HEK293T (cell line): ENCODE measurements at regions not wholly inside any gene's neighbourhood (a gene's known extent, or its start where the extent isn't known, plus 50 kb on each side); places are given as distances from the start of the nearest gene placed in this dataset.

Source experiments
- ARNT ChIP-seq: fragments of 450-650 bp; IDR thresholded peaks from 2 replicates; pipeline ENCODE4 v1.6.1; 2017; ENCODE audit warnings: mild to moderate bottlenecking
- BHLHE40 ChIP-seq: fragments of 450-650 bp; IDR thresholded peaks from 2 replicates; pipeline ENCODE4 v1.6.1; 2016; ENCODE audit warnings: mild to moderate bottlenecking, moderate library complexity, borderline replicate concordance
- ELF4 ChIP-seq: fragments of 450-650 bp; IDR thresholded peaks from 2 replicates; pipeline ENCODE4 v1.6.1; 2017; ENCODE audit warnings: antibody characterized with exemption
- FOXA1 ChIP-seq: fragments of 450-650 bp; IDR thresholded peaks from 2 replicates; pipeline ENCODE4 v1.6.1; 2016; ENCODE audit warnings: mild to moderate bottlenecking
- FOXK2 ChIP-seq: fragments of 450-650 bp; IDR thresholded peaks from 2 replicates; pipeline ENCODE4 v1.6.1; 2016; ENCODE audit warnings: mild to moderate bottlenecking
- FOXM1 ChIP-seq: fragments of 450-650 bp; IDR thresholded peaks from 2 replicates; pipeline ENCODE4 v1.6.1; 2017; ENCODE audit warnings: mild to moderate bottlenecking, borderline replicate concordance
- L3MBTL2 ChIP-seq: fragments of 450-650 bp; conservative IDR thresholded peaks from 2 replicates; pipeline ENCODE4 v1.6.1; 2016; ENCODE audit warnings: mild to moderate bottlenecking
- LEF1 ChIP-seq: fragments of 450-650 bp; IDR thresholded peaks from 2 replicates; pipeline ENCODE4 v1.6.1; 2017; ENCODE audit warnings: mild to moderate bottlenecking, borderline replicate concordance
- NFRKB ChIP-seq: fragments of 450-650 bp; IDR thresholded peaks from 2 replicates; pipeline ENCODE4 v1.6.1; 2016; ENCODE audit warnings: mild to moderate bottlenecking, moderate library complexity
- SP1 ChIP-seq: fragments of 450-650 bp; IDR thresholded peaks from 2 replicates; pipeline ENCODE4 v1.6.1; 2017
- SUZ12 ChIP-seq: fragments of 450-650 bp; IDR thresholded peaks from 2 replicates; pipeline ENCODE4 v1.6.1; 2016; ENCODE audit warnings: mild to moderate bottlenecking
- ZNF384 ChIP-seq: fragments of 450-650 bp; IDR thresholded peaks from 2 replicates; pipeline ENCODE4 v1.6.1; 2016

GRCh38 chr1:58303841-58304240 lies 242.7 kb downstream of the OMA1 start:
- TF ChIP-seq FOXK2 (no peak), SUZ12 (no peak), FOXA1 (no peak), BHLHE40 (no peak), ARNT (no peak), SP1 (no peak), NFRKB (no peak), L3MBTL2 (no peak), ZNF384 (no peak), ELF4 (no peak), FOXM1 (no peak), LEF1 (no peak)
